Smooth muscle cell of the brain vasculature (primary cell): ENCODE measurements at regions not wholly inside any gene's neighbourhood (a gene's known extent, or its start where the extent isn't known, plus 50 kb on each side); places are given as distances from the start of the nearest gene placed in this dataset.
"Not testable (repeated sequence)": the region's sequence is repeated elsewhere in the genome, so short reads cannot be mapped to it uniquely, and the experiment has no call there.

Source experiments
- DNase-seq: peaks from one replicate; pipeline ENCODE4 v3.0.0-alpha.2; 2012; ENCODE audit warnings: low read depth, low spot score

- not testable (repeated sequence) for DNase-seq
Observed at GRCh38 chr1:199843096-199843495, 184.4 kb upstream of the NR5A2 start.

- DNase-seq, result no peak
Observed at GRCh38 chr1:199843861-199844260, 183.6 kb upstream of the NR5A2 start.

DNA sequence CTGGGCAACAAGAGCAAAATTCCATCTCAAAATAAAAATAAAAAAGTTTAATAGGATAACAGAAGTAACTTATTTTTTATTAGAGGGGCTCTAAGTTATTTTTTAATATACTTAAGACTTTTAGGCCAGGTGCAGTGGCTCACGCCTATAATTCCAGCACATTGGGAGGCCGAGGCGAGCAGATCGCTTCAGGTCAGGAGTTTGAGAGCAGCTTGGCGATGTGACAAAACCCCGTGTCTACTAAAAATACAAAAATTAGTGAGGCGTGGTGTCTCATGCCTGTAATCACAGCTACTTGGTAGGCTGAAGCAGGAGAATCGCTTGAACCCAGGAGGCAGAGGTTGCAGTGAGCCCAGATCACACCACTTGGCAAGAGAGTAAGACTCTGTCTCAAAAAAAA, 180.5 kb upstream of the NR5A2 start:
- no peak for DNase-seq

DNA sequence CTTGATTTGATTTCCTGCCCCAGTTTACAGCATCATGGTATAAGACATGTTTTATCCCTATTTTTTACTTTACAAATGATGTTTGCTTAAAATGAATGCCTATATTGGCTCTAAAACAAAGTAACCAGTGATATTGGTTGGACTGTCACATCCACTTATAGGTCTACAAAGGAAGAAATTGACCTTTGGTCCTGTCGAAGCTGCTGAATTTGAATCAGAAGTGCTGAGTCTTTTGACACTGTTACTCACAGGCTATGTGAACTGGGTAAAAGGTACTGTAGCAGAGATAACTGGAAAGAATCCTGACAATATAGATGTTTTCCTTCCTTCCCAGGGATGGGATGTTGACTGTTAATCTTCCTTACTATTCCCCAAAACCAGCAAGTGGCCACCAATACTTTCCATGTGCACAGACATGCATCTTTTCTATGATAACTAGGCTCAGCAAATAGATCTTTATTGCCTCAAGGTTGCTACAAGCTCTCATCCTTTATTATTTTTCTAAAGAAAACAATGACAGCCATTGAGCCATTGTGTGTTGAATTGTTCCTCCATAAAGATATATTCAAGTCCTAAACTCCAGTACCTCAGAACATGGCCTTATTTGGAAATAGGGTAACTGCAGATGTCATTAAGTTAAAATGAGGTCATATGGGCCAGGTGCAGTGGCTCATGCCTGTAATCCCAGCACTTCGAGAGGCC, 175.9 kb upstream of the NR5A2 start:
- no peak for DNase-seq

DNA sequence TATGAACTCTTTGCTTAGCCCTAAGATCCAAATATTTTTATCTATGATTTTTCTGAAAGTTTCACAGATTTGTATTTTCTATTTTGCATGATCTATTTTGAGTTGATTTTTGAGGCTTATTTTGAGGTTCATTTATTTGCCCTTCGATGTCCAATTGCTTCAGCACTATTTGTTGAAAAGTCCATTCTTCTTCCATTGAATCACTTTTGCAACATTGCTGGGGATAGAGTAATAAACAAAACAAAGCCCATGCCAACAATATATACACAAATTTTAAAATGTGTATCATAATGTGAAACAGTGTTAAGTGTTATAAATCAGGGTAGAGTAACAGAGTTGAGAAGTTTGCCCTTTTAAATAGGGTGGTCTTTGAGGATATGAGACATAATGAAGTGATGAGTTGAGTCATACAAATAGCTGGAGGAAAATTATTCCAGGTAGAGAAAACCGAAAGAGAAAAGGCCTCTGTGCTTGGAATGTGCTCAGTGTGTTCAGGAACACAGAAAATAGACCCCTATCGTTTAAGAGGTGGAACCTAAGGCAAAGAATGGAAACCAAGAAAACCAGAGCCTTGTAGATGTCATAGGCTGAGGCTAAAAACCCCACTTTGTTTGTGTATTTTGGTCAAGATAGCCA, 172.7 kb upstream of the NR5A2 start:
- no peak for DNase-seq

DNA sequence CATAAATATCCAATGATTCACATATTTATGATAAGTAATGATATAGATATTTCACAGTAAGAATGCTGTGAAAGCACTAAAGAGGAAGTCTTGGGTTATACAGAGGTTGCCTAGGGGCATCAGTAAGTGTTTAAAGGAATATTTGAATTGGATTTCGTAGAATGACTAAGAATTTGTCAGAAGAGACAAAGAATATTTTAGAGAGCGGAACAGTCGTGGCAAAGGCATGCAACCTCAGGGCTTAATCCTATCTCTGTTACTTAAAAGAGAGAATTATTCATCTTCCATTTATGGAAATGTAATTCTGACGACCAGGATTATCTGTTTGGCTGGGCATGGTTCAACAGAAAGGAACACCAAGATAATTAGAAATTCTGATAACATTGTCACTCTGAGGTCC, 171.9 kb upstream of the NR5A2 start:
- DNase-seq, result no peak

DNA sequence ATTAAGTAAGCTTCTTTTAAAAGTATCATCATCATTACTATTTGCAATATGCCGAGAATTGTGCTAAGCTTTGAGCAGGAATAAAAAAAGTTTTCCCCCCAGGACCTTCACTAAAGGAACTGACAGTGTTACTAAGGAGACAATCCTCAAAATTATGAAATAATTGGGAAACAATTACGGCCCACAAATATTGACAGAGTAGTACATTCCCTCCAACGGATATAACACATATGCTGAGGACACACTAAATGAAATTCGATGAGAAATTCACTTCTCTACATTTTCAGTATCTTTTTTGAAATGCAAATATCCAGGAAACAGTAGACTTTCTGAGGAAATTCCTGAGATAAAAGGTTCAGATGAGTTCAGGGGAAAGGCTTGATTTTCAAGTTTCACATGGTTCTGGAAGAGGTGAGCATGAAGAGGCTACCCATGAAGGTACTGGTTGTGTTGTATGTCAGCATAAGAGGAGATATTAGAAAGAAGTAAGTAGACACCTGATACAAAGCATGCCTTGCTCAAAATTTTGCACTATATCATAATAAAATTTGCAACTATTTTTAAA, 171.2 kb upstream of the NR5A2 start:
- no peak for DNase-seq

- DNase-seq, result no peak
Observed at GRCh38 chr1:199857108-199857507, 170.4 kb upstream of the NR5A2 start.

DNA sequence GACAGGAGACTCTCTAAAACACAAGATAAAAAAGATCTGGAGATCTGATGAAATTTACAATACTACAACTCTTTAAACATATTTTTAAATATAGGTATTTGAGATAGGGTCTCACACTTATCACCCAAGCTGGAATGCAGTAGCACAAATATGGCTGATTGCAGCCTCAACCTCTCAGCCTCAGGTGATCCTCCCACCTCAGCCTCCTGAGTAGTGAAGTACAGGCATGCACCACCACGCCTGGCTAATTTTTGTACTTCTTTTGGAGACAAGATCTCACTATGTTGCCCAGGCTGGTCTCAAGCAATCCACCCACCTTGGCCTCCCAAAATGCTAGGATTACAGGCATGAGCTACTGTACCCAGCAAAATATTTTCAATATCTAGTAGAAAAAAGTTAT, 170.0 kb upstream of the NR5A2 start:
- DNase-seq, result no peak

DNA sequence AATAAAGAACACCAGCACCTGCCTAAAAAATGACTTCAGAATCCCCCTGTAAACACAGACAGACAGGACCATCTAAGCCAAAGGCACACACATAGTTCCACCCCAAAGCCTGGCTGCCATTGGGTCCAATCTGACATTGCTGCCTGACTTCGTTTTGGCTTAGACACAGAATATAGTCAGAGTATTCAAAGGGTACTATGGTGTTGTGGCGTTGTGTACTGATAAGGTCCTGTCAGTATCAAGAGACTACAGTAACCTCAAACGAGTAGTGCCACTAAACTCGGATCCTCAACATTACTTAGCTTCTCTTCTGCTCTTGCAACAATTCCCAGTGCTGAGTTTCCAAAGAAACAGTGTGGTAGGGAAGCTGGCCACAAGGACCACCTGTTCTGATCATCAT, 169.3 kb upstream of the NR5A2 start:
- DNase-seq, result no peak

DNA sequence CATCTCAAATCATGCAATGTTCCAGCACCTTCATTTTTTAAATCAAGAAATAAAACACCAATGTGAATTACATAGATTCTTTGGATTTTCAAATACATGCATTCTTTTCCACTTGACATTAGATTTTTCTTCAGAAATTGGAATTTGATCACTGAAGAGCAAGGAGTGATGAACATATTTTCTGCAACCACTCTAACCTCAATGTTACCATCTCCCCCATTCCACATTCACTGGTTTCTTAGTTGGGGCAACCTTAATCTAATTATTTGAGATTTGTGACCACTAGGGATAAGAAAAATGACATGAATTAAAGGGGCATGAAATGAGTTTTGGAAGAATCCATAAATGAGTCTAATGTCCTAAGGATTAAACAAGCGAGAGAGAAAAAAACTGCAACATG, 168.7 kb upstream of the NR5A2 start:
- DNase-seq, result no peak

- DNase-seq, result no peak
Observed at GRCh38 chr1:199859491-199859933, 168.0 kb upstream of the NR5A2 start.

GRCh38 chr1:199861020-199861795, 166.3 kb upstream of the NR5A2 start:
- DNase-seq, result no peak

- DNase-seq, result no peak
Observed at GRCh38 chr1:199862047-199862446, 165.5 kb upstream of the NR5A2 start.

- DNase-seq, result no peak
Observed at GRCh38 chr1:199866210-199866617, 161.3 kb upstream of the NR5A2 start.

- no peak for DNase-seq
Observed at GRCh38 chr1:199867601-199868000, 159.9 kb upstream of the NR5A2 start.

DNA sequence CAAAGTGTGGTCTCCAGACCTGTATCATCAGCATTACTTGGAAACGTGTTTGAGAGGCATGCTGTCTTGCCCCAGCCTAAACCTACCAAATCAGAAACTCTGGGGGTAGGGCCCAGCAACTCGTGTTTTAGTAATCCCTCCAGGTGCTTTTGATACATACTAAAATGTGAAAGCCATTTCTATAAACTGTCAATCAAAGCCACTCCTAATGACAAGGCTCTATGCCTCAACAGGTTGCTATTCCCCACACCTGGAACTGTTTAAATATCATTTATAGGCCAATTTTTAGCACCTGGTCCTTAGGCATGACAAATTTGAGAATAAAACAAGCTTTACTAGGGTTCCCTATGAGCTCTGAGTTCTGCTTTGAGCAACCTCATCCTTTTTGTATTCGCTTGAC, 158.7 kb upstream of the NR5A2 start:
- no peak for DNase-seq

DNA sequence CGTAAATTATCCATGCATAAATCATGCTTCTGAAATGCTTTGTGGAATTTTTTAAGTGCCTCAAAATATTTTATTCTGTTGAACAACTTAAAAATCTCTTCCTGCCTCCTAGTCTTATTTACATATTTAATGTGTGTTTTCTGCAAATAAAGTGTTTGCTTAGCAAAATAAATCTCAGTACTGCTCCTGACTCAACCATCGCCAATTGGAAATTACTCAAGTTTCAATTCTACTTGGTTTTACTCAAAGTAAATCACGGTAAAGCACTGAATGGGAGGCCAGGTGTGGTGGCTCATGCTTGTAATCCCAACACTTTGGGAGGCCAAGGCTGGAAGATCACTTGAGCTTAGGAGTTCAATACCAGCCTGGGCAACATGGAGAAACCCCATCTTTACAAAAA, 152.2 kb upstream of the NR5A2 start:
- DNase-seq, result no peak

GRCh38 chr1:199875856-199876255, 151.7 kb upstream of the NR5A2 start:
- DNase-seq, result no peak

GRCh38 chr1:199877526-199878384, 149.8 kb upstream of the NR5A2 start:
- DNase-seq, result no peak

GRCh38 chr1:199878823-199879222, 148.7 kb upstream of the NR5A2 start:
- DNase-seq, result no peak
